HG03095 (cell line): ENCODE measurements at regions not wholly inside any gene's neighbourhood (a gene's known extent, or its start where the extent isn't known, plus 50 kb on each side); places are given as distances from the start of the nearest gene placed in this dataset.

Experiments used
- ATAC-seq: cut with Tn5 transposase; IDR thresholded peaks from one replicate; pipeline ENCODE4 v1.9.1; 2021; ENCODE audit warnings: moderate library complexity; ENCODE audit not compliant: unreplicated experiment

DNA sequence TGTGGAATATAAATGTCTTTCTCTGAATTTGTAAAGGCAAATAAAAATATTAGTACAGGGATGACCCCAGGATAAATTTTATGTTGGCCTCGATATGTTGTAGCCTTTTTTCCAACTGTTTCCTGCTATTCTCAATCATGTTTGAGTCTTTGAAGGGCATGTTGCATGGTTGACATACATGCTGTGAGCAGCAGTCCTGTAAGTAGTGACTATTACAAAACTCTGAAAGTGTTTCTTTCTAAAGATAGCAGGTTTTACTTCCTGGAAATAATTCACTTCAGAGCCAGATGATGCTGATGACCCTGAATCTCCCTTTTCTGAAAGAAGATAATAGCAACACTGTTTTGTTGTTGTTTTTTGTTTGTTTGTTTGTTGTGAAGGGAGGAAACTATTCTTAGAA, 393.0 kb upstream of the GNPDA2 start:
- peak; percentile 36 for ATAC-seq

DNA sequence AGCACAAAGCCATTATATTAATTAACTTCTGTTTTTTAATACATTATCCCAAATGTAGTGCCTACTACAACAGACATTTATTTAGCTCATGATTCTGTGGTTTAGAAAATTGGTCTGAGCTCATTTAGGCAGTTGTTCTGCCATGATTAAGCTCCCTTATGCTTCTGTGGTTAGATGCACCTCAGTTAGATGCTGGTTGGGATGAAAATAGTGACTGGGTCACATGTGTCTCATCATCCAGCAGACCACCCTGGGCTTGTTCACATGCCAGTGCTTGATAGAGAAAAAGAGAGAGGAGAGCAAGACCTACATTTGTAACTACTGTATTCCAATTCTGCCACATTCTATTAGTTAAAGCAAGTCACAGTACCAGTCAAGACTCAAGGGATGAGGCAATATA, 376.4 kb upstream of the GNPDA2 start:
- ATAC-seq: no peak

DNA sequence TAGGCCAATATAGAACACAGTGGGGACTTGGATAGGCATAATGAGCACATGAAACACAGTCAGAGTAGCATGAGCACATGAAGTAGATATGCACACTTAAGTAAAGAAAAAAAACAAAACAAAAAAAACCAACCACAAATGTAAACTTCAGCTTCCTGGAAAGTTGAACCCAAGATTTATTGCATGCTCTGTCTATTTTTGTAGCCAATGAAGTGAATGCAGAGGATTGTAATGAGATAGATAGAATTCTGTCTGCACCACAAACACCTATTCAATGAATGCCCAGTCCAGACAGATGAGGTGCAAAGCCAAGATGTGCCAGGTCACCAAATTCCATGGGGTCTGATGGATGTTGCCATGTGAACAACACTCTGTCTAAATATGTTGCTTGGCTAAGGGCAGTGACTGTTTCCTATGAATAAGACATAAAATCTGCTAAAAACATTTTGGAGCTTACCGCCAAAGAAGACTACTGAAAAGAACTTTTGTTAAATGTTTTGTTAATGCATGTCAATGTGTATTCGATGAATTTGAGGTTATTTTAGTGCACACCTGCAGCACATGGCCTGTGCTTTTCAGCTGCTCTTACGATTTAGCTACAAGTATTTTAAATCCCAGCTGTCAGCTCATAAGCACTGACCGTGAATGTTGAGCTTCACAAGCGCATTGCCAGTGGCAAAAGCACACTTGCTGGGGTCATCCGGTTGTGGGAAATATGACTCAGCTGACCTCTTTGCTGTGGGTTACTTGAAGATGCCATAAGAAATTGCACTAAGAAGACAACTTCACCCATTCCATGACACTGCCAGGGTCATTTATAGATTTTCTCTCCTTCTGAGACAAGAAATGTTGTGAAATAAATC, 374.8 kb upstream of the GNPDA2 start:
- ATAC-seq: no peak

DNA sequence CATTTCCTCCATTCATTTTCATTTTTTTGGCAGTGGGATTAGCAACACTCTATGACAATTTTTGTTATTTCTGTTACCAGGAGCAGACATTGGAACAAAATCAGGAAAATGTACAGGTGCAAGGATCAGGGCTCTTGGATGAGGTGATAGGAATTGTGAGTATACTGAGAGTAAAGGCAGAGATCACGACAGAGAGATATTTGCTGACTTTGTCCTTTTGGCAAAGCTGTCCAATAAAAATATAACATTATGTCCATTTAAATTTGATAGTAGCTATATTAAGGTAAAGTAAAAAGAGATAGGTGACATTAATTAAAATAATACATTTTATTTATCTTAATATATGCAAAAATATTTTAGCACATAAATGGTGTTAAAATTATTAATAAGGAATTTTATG, 373.1 kb upstream of the GNPDA2 start:
- no peak for ATAC-seq

DNA sequence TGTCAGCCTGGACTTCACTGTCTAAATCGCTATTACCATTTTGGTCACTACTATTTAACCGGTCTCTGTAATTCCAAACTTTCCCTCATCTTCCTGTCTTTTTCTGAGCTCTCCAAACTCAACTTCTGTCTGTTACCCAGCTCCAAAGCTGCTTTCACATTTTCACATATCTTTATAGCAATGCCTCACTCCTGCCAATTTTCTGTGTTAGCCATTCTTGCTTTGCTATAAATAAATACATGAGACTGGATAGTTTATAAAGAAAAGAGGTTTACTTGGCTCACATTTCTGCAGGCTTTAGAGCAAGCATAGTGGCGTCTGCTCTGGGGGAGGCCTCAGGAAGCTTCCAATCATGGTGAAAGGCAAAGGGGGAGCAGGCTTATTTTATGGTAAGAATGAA, 368.3 kb upstream of the GNPDA2 start:
- ATAC-seq: no peak

DNA sequence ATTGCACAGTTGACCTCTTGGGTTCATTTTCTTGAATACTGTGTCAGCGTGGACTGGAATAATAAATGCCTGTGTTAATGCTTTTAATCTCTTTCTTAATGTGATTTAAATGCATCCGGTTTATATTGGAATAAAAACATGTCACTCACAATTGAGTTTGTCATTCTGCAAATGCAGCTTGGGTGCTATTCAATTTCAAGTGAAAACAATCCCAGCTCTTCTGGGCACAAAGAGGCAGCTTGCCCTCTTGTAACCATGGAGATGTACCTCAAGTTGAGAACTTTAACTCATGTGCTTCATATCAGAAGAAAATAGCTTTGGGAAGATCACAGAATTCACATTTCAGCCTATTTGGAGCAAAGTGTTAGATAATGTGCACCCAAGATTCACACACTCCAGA, 355.7 kb upstream of the GNPDA2 start:
- ATAC-seq: no peak

DNA sequence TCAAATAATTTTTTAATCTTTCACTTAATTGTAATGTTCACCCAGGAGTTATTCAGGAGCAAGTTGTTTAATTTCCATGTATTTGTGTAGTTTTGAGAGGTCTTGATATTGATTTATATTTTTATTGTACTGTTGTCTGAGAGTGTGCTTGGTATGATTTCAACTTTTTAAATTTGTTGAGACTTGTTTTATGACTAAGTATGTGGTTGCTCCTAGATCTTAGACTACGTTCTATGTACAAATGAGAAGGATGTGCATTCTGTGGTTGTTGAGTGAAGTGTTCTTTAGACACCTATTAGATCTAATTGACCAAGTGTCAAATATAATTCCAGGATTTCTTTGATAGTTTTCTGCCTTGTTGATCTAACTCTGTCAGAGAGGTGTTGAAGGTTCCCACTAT, 353.3 kb upstream of the GNPDA2 start:
- ATAC-seq: no peak

DNA sequence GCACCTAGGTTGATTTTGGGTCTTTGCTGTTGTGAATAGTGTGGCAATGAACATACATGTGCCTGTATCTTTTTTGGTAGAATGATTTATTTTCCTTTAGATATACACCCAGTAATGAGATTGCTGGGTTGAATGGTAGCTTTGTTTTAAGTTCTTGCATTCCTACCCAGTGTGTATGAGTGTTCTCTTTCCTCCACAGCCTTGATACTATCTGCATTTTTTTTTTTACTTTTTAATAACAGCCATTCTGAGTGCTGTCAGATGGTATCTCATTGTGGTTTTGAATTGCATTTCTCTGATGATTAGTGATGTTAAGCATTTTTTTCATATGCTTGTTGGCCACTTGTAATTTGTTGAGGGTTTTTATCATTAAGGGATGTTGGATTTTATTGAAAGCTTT, 351.8 kb upstream of the GNPDA2 start:
- ATAC-seq: no peak

DNA sequence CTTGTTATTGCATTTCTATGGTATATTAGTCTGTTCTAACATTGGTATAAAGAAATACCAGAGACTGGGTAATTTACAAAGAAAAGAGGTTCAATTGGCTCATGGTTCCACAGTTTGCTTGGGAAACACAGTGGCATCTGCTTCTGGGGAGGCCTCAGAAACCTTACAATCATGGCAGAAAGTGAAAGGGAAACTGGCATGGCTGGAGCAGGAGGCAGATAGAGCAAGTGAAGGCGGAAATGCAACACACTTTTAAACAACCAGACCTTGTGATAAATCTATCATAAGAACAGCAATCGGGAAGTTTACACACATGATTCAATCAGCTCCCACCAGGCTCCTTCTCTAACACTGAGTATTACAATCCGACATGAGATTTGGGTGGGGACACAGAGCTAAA, 346.6 kb upstream of the GNPDA2 start:
- ATAC-seq: no peak

DNA sequence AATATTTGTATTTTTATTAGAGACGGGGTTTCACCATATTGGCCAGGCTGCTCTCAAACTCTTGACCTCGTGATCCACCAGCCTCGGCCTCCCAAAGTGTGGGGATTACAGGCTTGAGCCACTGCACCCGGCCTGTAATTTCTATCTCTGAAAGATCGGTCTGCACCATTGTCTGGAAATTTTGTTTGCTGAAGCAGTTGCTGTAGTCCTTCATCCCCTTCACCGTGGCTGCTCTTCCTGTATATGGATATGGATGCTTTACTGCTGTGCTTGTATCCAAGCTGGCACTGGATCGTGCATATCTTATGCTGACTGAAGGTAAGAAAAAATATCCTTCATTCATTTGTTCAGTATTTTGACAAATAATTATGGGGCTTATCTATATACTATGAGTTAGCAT, 338.4 kb upstream of the GNPDA2 start:
- no peak for ATAC-seq

DNA sequence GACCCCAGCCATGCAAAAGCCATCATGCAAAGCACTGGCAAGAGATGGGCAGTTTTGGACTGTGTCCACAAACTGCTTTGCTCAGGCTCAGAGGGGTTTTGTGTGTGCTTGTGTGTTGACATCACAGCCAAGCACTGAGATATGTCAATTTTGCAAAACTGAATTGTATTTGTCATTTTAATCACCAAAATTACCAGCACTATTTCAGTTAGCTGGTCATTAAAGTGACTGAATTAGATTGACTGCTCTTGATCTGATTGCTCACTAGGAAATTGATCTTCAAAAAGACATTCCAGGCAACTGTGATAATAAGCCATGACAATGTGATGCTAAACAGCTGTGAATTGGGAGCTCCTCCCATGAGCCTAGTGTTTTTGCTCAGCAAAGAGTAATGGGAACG, 337.3 kb upstream of the GNPDA2 start:
- no peak for ATAC-seq

DNA sequence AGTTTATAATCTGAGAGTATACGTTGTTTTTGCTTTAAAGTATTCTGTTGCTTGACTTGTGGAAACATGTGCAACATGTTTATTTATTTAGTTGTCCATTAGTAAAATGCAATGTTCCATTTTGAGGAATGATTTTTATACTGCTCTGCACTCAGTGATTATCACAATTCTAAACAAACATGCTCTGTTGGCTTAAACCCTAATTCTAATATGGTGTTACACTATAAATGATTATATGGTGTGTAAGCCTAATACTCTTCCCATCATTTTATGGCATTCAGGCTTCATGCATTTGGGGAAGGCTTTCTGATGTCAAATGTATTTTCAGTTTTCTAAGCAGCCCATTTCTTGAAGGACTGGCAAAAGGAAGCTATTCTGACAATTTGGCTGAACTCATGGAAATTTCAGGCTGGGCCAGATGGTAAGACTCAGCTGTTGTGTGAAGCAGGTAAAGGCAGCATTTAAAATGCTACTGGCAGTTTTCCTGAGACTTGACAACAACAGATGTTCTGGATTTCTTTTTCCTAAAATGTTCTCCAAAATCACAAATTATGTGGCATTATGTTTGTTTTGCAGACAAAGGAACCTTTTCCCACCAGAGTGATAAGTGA, 336.7 kb upstream of the GNPDA2 start:
- no peak for ATAC-seq

DNA sequence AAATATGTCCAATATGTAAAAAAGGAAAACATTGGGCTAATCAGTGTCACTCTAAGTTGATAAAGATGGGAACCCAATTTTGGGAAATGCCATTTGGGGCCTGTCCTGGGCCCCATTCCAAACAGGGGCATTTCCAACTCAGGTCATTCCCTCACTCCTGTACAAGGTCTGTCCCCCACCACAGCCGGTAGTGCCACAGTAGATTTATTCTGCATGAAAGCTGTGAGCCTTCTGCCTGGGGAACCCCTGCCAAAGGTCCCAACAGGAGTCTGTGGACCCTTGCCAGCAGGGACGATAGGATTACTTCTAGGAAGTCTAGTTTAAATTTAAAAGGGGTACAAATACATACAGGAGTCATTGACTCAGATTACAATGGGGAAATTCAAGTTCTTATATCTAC, 317.6 kb upstream of the GNPDA2 start:
- no peak for ATAC-seq

DNA sequence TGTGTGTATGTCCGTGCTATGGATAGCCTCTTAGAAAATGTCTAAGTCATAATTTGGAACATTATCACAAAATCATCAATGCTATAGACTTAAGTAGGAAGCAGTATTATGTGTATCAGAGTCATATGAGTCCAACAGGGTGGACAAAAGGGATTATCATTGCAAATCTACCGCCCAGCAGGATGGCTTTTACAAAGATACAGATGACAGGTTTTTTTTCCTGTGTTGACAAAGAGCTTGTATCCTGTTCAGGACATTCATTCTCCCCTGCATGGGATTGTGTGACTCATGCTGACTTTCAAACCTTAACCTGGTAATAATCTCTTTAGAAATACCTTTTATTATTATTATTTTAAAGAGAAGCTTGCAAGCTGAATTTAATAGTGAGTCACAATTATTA, 310.3 kb upstream of the GNPDA2 start:
- no peak for ATAC-seq

DNA sequence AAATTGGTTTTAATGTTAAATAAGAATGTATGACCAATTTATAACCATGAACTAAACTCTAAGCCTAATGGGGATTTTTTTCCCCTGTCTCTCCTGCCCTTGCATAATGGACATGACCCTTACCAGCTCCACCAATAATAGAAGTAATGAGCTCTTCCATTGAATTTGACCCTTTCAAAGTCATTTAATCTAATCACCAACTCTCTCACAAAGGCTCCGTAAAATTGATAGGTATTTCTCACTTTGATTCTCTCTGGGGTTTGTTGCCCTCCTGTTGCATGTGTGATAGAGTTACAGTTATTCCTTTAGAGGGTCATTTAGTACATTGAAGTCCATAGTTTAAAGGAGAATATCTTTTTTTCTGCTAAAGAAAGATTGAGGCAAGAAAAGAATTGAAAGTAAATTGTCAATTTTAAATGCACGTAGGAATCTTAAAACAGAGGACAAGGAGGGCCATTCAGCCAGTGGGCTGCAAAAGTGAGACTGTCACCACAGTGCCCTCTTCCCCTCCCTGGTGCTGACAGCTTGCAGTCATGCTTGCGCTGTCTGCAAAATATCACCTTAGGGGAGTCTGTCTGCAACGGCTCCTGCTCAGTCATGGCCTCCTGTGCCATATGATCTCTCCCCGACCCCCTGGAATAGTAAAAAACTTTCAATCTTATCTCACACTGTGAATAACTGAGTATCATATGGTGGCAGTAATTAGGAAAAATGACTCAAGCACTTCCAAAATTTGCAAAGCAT, 307.5 kb upstream of the GNPDA2 start:
- no peak for ATAC-seq

DNA sequence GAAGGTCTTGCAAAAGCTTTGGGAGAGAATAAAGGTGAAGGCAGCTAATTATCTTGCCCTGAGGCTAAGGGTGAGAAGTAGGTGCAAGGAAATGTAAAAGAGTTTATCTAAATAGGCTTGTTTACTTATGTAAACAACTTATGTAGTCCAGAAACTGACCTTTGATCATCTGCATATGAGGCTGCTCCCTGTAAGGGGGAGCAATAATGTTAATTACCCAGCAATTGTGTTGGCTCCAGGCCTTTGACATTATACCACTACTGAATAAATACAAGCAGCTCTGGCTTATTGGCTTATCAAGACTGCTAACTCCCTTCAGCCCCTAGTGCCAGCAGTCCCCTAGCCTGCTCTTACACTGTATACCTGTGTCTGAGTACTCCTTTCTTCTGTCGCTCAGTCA, 303.7 kb upstream of the GNPDA2 start:
- ATAC-seq: no peak

DNA sequence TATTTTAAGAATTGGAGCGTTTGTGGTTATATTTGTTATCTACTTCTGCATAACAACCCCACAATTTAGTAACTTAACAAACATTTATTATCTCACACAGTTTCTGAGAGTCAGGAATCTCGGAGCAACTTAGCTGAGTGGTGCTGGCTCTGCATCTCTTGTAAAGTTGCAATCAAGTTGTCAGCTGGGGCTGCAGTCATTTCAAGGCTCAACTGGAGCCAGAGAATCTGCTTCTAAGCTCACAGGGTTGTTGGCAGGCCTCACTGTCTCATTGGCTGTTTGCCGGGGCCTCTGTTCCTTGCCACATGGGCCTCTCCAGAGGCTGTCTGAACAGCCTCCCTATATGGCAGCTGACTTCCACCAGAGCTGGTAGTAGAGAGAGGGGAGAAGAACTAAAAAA, 281.2 kb upstream of the GNPDA2 start:
- ATAC-seq: no peak

DNA sequence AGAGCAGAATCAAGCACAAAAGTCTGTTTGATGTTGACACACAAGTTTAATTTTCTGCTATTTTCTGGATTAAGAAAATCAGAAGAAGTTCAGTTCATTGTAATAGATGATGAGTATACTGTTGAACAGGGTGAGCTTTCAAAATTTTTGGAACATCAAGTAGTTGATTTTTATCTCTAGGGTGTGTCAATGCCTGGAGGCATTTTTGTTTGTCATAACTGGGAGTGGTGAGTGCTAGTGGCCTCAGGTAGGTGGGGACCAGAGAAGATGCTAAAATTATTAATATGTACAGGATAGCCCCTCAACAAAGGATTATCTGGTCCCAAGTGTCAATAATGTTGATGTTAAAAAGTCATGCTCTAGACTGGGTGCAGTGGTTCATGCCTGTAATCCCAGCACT, 279.7 kb upstream of the GNPDA2 start:
- no peak for ATAC-seq

DNA sequence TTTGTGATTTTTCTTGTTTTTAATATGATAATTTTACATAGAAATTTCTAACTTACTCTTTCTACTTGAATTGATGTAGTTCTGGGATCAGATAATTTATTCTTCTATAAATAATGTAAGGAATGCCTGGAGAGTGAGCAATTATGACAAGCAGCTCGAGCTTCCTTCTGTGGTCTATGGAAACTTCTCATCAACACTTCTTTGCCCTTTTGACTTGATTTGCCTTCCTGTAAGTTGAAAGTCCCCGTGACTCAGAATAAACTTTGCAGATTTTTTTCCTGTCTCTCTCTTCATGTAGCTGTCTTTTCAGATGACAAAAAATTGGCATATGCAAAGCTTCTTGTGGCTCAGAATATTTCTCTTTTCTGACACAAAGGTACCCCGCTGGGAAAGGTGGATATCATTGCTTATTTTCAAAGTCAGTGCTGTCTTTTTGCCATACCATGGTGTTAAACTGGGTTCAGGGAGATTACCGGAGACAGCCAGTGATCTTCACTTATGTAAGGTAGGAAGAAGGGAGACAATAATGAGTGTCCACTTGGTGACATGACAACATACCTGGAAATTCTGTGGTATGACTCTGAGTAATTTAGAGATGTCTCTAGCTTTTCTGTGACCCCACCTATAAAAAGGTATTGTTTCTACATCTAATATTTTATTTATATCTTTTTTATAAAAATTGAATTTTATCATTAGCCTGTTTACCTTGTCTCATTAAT, 278.6 kb upstream of the GNPDA2 start:
- no peak for ATAC-seq

DNA sequence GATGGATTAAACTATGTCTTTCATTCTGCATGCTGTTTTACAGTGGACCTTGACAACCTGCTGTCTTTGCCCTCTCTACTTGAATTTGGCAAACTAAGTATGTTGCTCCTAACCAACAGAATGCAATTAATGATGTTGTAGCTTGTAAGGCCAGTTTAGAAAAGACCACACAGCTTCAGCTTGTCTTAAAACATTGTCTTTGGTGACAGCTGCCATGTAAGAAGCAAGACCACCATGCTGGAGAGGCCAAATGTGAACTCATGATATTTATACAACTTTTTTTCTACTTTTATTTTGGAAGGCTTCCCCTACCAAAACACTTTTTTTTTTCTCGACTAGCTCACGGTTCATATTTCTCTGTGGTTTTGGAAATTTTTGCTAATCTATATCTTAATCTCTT, 278.0 kb upstream of the GNPDA2 start:
- ATAC-seq: no peak

DNA sequence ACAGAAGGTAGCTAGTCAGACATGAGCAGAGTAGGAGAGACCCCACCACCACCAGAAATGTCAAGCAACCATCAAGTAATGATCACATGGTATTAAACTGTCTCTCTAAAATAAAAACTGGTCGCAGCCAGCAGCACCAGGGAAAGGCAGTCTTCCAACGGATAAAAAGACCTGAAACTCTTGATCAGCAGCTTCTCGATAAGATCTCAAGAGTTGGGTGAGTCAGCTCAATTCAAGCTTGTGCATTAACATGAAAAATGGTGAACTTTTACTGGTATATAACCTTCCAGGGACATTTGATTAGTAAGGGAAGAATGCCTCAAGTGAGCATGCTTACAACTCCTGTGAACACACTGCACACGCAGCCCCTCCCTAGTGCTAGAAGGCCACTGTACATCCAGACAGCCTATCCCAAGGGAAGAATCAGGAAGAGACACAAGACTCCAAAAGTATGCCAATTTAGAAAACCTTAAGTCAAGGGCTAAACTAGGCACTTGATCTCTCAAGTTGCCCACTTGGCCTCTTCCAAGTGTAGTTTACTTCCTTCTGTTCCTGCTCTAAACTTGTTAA, 270.0 kb upstream of the GNPDA2 start:
- no peak for ATAC-seq
